Esophagus muscularis mucosa (tissue), 3 donors: ENCODE measurements at regions not wholly inside any gene's neighbourhood (a gene's known extent, or its start where the extent isn't known, plus 50 kb on each side); places are given as distances from the start of the nearest gene placed in this dataset.

Experiments used
- POLR2A ChIP-seq: fragments of 450-650 bp; IDR thresholded peaks from one replicate; pipeline ENCODE4 v1.6.1; 2017; ENCODE audit warnings: antibody characterized with exemption, moderate library complexity, mild to moderate bottlenecking, low read depth
- POLR2AphosphoS5 ChIP-seq, 2 donors: sonication (generic); formaldehyde crosslinking; IDR thresholded peaks; one replicate each; pipeline ENCODE4 v1.6.1; 2017; ENCODE audit warnings: antibody characterized with exemption in 2 of 2
- TF ChIP-seq, protein P1 (sequence below), 3 experiments: fragments of 200-600 bp in 2 of 3; fragments of 450-650 bp in 1 of 3; sonication (generic) in 2 of 3; IDR thresholded peaks; one replicate each; pipeline ENCODE4 v1.5.1; 2017 to 2019; ENCODE audit warnings: antibody characterized with exemption in 3 of 3, mild to moderate bottlenecking in 2 of 3, moderate library complexity in 1 of 3

DNA sequence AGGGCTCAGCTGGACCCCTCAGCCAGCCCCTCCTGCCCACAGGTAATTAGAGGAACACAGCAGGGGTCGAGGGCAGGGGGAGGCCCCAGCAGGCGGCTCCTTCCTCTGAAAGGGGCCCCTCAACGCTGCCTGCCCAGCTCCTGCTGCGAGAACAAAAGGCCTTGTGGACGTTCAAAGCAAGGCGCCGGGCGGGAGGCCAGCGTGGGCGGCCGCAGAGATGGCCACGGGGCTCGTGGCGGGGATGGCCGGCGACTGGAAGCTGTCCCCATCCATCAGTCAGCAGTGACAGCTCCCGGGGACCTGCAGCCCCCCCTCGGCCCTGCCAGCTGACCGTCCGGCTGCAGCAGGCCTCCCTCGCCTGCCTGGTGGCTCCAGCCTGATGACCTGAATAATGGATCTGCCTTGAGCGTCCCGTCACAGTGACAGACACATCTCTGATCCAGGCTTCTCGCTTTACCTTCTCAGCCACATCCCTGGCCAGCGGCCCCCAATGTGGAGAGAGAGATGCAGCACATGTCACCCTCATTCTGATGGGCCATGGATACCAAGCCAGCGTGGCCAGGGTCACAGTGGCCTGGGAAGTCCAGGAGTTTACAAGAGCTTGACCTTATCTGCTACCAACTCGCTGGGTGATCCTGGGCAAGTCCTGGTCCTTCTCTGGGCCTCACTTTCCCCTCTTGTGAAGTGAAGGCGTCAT lies 159.3 kb downstream of the MN1 start:
- TF ChIP-seq, protein P1, sequence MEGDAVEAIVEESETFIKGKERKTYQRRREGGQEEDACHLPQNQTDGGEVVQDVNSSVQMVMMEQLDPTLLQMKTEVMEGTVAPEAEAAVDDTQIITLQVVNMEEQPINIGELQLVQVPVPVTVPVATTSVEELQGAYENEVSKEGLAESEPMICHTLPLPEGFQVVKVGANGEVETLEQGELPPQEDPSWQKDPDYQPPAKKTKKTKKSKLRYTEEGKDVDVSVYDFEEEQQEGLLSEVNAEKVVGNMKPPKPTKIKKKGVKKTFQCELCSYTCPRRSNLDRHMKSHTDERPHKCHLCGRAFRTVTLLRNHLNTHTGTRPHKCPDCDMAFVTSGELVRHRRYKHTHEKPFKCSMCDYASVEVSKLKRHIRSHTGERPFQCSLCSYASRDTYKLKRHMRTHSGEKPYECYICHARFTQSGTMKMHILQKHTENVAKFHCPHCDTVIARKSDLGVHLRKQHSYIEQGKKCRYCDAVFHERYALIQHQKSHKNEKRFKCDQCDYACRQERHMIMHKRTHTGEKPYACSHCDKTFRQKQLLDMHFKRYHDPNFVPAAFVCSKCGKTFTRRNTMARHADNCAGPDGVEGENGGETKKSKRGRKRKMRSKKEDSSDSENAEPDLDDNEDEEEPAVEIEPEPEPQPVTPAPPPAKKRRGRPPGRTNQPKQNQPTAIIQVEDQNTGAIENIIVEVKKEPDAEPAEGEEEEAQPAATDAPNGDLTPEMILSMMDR (IDR thresholded peaks at IDR 0.05): no peak
- TF ChIP-seq POLR2A (no peak), POLR2AphosphoS5 (IDR thresholded peaks at IDR 0.05) (no peak)
